IPS-18a (cell line): ENCODE measurements at regions not wholly inside any gene's neighbourhood (a gene's known extent, or its start where the extent isn't known, plus 50 kb on each side); places are given as distances from the start of the nearest gene placed in this dataset.
"Not testable (repeated sequence)": the region's sequence is repeated elsewhere in the genome, so short reads cannot be mapped to it uniquely, and the experiment has no call there.

Experiments used
- H3K27ac ChIP-seq: one replicate; pipeline ENCODE4 v1.5.1; 2013; ENCODE audit warnings: low read length
- H3K27me3 ChIP-seq: one replicate; pipeline ENCODE4 v1.6.1; 2013; ENCODE audit warnings: mild to moderate bottlenecking, low read length; ENCODE audit not compliant: control insufficient read depth, insufficient read depth
- H3K36me3 ChIP-seq: one replicate; pipeline ENCODE4 v1.6.1; 2013; ENCODE audit warnings: low read depth, low read length; ENCODE audit not compliant: control insufficient read depth
- H3K4me1 ChIP-seq: one replicate; pipeline ENCODE4 v1.6.1; 2013; ENCODE audit warnings: low read depth, low read length; ENCODE audit not compliant: control insufficient read depth
- H3K4me3 ChIP-seq: one replicate; pipeline ENCODE4 v1.5.1; 2013; ENCODE audit warnings: low read length
- H3K9ac ChIP-seq: one replicate; pipeline ENCODE4 v1.6.1; 2013; ENCODE audit warnings: mild to moderate bottlenecking, low read length, moderate library complexity
- H3K9me3 ChIP-seq: one replicate; pipeline ENCODE4 v1.6.1; 2013; ENCODE audit warnings: low read depth, low read length; ENCODE audit not compliant: control insufficient read depth

DNA sequence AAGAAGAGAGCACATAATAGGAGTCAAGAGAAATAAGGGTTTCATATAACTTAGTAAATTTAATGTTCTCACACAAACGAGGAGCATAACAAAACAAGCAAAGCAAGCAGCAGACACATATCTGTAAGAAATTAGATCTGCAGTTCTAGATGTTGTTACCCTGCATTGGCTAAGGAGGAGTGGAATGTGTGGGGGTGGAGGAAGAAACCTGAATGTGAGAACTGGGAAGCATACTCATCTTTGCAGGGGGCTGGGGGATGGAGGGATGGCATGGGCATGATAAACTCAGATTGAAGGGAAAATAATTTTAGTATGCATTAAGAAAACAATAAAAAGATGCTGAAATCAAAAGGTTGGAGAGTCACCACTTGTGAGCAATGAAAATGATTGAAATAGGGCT lies 255.0 kb downstream of the LIG4 start:
- H3K4me3 ChIP-seq: no peak overlapping the region

DNA sequence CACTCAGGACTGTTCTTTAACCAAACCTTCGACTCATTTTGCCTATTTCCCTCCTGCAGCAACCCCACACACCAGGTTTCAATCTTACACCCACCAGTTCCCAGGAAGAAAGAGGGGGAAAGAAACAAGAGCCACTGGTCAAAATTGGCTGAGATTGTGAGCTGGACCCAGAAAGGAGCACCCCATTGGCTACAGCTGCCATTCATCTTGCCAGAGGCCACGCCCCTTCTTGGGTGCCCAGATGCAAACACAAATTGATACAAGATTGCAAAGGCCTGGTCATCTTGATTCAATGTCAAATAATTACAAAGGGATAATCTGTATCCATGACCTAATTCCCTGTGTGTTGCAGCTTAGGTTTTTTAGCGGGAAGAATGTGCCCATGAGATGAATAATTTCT lies 258.4 kb downstream of the LIG4 start:
- Histone ChIP-seq H3K4me3 (no peak overlapping the region), H3K9ac (no peak overlapping the region), H3K9me3 (no peaks in the 10 kb centered on the region), H3K27ac (no peak overlapping the region), H3K36me3 (no peaks in the 10 kb centered on the region), H3K27me3 (no peaks in the 10 kb centered on the region), H3K4me1 (peaks cover 3% of the 10 kb centered on the region)

More for the DNA sequence above, 255.0 kb downstream of the LIG4 start:
- H3K36me3 ChIP-seq: no peaks in the 10 kb centered on the region
- no peaks in the 10 kb centered on the region for H3K9me3 ChIP-seq
- H3K27ac ChIP-seq: no peak overlapping the region
- H3K9ac ChIP-seq: no peak overlapping the region
- H3K27me3 ChIP-seq: no peaks in the 10 kb centered on the region
- H3K4me1 ChIP-seq: peaks cover 6% of the 10 kb centered on the region

DNA sequence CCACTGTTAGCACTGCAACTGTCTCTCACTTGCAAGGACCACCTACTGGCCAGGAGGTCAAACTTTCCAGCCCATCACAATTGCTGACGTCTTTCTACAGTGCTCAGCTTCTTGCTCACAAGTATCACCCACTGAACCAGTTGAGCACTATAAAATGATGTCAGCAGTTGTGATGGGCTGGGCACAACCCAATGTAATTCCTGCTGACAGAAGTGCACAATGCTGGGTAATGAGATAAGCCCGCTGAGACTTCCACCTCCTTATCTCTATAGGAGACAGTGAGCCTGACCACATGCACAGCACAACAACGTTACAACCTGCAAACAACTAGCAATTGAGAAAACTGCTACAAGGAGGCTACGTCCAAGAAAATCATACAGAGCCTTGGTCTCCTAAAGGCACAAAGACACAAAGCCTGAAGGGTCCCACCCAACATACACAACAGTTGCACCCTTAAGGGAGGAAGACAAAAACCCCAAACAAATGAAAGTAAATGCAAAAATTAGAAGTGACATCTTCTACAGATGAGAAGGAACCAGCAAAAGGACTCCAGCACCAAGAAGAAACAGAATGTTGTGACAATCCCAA lies 273.2 kb downstream of the LIG4 start:
- no peak overlapping the region for H3K9ac ChIP-seq
- H3K27ac ChIP-seq: no peak overlapping the region
- no peaks in the 10 kb centered on the region for H3K9me3 ChIP-seq
- no peak overlapping the region for H3K4me3 ChIP-seq
- H3K36me3 ChIP-seq: no peaks in the 10 kb centered on the region
- H3K4me1 ChIP-seq: no peaks in the 10 kb centered on the region
- H3K27me3 ChIP-seq: no peaks in the 10 kb centered on the region

DNA sequence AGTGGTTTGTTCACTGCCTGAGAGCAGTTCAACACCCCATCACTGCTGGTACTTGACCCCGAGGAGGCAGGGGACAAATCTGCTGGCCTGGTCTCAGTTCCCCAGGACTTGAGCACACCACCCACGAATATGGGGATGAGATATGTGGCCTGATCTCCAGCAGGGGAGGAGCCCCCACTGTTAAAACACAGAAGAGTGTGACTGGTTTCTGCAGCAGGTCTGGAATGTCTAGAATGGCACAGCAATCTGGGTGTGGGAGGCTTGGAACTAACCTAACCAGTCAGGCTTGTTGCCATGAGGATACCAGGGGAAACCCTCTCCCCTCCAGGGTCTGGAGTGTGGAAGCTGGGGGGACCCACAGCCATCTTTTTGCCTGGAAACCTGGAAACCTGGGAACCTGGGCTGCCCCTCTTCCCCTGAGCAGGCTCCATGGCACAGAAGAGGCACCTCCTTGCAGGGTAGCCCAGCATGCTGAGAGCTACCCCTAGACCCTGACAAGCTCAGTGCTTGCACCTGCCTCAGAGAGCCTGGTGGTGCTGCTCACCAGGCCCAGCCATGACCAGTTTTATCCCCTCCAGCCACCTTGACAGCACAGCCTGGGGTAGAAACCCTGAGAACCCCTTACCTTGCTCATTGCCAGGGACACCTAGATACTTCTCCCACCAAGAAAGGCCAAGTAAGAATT lies 273.8 kb downstream of the LIG4 start:
- H3K9ac ChIP-seq: no peak overlapping the region
- no peaks in the 10 kb centered on the region for H3K4me1 ChIP-seq
- H3K27ac ChIP-seq: no peak overlapping the region
- H3K4me3 ChIP-seq: no peak overlapping the region
- H3K9me3 ChIP-seq: no peaks in the 10 kb centered on the region
- no peaks in the 10 kb centered on the region for H3K27me3 ChIP-seq
- H3K36me3 ChIP-seq: no peaks in the 10 kb centered on the region

DNA sequence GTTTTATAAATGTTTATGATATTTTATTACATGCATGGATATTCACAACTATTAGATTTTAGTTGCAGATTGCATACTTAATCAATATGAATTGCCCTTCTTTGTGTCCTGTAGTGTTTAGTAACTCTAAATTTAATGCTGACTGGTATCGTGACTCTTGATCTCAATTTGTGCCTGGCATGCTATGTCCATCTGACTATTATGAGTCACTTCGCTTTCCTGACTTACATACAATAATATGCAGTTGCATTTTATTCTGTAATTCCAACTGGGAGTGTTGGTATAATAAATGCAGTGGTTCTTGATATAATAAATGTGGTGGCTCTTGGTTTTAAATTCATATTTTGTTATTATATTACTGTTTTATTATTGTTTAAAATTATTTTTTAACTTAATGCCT lies 277.5 kb downstream of the LIG4 start:
- Histone ChIP-seq H3K4me3 (no peak overlapping the region), H3K27me3 (no peaks in the 10 kb centered on the region), H3K27ac (no peak overlapping the region), H3K9ac (no peak overlapping the region), H3K36me3 (no peaks in the 10 kb centered on the region), H3K4me1 (no peaks in the 10 kb centered on the region), H3K9me3 (no peaks in the 10 kb centered on the region)

DNA sequence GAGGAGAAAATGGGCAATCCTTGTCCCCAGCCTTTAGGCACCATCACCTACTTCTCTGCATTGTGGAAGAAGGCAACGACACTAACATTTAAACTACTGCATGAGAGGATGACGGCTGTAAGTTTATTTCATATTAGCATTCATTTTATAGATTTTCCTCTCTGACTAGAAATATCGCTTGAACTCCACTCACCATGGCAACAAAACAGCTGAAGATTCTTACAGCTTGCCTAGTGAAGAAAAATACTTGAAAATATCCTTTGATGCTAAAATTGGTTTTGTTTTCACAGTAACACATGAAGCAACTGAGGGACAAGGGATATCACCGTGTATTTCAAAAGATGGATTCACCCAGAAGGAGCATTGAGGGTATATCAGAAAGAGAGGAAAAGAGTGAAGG lies 284.3 kb downstream of the LIG4 start:
- no peak overlapping the region for H3K27ac ChIP-seq
- no peak overlapping the region for H3K9ac ChIP-seq
- no peaks in the 10 kb centered on the region for H3K9me3 ChIP-seq
- no peaks in the 10 kb centered on the region for H3K27me3 ChIP-seq
- no peak overlapping the region for H3K4me3 ChIP-seq
- no peaks in the 10 kb centered on the region for H3K36me3 ChIP-seq
- H3K4me1 ChIP-seq: no peaks in the 10 kb centered on the region

DNA sequence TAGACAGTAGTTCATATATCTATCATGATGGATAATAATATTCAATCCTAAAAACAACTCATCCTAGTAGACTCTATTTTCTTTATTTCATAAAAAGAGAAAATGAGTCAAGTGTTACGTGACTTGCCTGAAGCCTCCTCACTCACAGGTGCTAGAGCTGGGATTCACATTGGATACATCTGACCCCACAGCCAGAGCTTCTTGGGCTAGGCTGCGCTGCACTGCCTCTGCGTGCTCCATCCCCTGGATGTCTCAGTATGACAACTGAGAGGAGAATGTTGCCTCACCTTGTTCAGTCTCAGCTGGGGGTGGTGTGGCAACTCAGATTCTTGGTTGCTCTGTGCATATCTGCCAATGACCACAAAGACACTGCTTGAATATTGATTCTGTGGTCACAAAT lies 286.6 kb downstream of the LIG4 start:
- Histone ChIP-seq H3K9me3 (no peaks in the 10 kb centered on the region), H3K27ac (no peak overlapping the region), H3K9ac (no peak overlapping the region), H3K36me3 (no peaks in the 10 kb centered on the region), H3K4me3 (no peak overlapping the region), H3K27me3 (no peaks in the 10 kb centered on the region), H3K4me1 (no peaks in the 10 kb centered on the region)

DNA sequence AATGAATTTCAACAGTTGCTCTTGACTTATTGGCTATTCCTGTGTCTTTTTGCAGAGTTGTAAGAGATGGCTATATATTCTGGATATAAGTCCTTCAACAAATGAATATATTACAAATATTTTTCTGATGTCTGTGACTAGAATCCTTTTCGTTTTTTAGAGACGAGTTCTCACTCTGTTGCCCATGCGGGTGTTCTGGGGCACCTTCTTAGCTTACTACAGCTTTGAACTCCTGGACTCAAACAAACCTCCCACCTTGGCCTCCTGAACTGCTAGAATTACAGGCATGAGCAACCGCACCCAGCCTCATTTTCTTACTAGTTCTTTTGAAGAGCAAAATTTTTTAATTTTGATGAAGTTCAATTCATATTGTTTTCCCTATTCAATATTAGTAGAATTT lies 287.8 kb downstream of the LIG4 start:
- H3K27me3 ChIP-seq: no peaks in the 10 kb centered on the region
- H3K4me1 ChIP-seq: no peaks in the 10 kb centered on the region
- H3K27ac ChIP-seq: no peak overlapping the region
- H3K4me3 ChIP-seq: no peak overlapping the region
- no peak overlapping the region for H3K9ac ChIP-seq
- H3K9me3 ChIP-seq: no peaks in the 10 kb centered on the region
- no peaks in the 10 kb centered on the region for H3K36me3 ChIP-seq

DNA sequence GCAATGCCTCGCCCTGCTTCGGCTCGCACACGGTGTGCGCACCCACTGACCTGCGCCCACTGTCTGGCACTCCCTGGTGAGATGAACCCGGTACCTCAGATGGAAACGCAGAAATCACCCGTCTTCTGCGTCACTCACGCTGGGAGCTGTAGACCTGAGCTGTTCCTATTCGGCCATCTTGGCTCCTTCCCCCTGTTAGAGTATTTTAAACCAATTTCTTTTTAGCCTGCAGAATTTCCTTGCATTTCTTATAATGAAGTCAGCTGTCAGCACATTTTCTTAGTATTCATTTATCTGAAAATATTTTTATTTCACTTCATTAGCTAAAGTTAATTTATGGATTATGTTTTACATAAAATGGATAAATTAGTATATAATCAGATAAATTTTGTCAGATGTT lies 288.8 kb downstream of the LIG4 start:
- H3K27ac ChIP-seq, H3K9ac ChIP-seq, H3K9me3 ChIP-seq, H3K27me3 ChIP-seq, H3K36me3 ChIP-seq, H3K4me3 ChIP-seq, H3K4me1 ChIP-seq: not testable (repeated sequence)

DNA sequence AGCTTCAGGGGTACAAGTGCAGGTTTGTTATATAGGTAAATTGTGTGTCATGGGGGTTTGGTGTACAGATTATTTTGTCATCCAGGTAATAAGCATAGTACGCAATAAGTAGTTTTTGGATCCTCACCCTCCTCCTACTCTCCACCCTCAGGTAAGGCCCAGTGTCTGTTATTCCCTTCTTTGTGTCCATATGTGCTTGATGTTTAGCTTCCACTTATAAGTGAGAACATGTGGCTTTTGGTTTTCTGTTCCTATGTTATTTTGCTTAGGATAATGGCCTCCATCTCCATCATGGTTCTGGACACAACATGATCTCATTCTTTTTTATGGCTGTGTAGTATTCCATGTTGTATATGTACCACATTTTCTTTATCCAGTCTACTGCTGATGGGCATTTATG lies 298.4 kb downstream of the LIG4 start:
- not testable (repeated sequence) for H3K4me1 ChIP-seq, H3K4me3 ChIP-seq, H3K9ac ChIP-seq, H3K27ac ChIP-seq, H3K36me3 ChIP-seq, H3K27me3 ChIP-seq, H3K9me3 ChIP-seq

DNA sequence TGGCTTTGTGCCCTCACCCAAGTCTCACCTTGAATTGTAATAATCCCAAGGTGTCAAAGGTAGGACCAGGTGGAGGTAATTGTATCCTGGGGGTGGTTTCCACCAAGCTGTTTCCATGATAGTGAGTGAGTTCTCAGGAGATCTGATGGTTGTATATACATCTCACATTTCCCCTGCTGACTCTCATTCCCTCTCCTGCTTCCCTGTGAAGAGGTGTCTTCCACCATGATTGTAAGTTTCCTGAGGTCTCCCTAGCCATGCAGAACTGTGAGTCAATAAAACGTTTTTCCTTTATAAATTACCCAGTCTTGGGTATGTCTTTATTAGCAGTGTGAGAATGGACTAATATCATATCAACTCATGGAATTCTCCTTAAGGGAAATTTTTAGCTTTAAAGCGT lies 302.6 kb downstream of the LIG4 start:
- no peak overlapping the region for H3K9ac ChIP-seq
- H3K4me3 ChIP-seq: no peak overlapping the region
- H3K36me3 ChIP-seq: no peaks in the 10 kb centered on the region
- H3K4me1 ChIP-seq: no peaks in the 10 kb centered on the region
- no peak overlapping the region for H3K27ac ChIP-seq
- no peaks in the 10 kb centered on the region for H3K27me3 ChIP-seq
- no peaks in the 10 kb centered on the region for H3K9me3 ChIP-seq

DNA sequence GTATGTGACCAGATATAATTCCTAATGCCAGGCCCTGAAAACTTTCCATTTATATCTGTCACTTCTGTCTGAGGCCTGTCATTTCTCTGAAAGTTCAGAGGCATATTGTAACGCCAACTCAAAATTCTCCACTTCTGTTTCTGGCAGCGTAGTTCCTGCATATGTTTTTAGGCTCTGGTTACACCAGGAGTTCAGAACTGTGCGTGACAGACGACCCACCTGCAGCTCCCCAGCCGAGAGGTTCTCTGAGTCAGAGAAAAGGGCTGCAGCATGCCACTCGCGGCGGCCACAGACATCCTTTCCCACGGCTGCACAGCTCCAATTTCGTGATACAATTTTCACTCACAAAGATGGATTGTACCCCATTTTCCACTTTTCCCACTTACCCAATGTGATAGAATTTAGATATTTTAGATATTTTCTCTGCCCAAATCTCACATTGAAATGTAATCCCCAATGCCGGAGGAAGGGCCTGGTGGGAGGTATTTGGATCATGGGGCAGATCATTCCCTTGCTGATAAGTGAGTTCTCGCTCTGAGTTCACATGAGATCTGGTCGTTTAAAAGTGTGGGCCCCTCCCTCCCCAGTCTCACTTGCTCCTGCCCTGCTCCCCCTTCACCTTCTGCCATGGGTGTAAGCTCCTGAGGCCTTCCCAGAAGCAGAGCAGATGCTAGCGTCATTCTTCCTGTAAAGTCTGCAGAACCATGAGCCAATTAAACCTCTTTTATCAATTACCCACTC lies 308.1 kb downstream of the LIG4 start:
- Histone ChIP-seq H3K27me3 (no peaks in the 10 kb centered on the region), H3K4me3 (no peak overlapping the region), H3K27ac (no peak overlapping the region), H3K9ac (no peak overlapping the region), H3K9me3 (no peaks in the 10 kb centered on the region), H3K4me1 (no peaks in the 10 kb centered on the region), H3K36me3 (no peaks in the 10 kb centered on the region)
